ENCODE measurements at regions not wholly inside any gene's neighbourhood (a gene's known extent, or its start where the extent isn't known, plus 50 kb on each side); places are given as distances from the start of the nearest gene placed in this dataset.

GRCh38 chr7:86962623-86963022 is 96.8 kb downstream of the ELAPOR2 start:
- WGBS, 2 experiments: 97% methylated on average over 3 of the region's 3 CpGs; no CpG with 5 or more reads in 1 of the 2 experiments
- no peak overlapping the region for H3K4me3 ChIP-seq (ENCODE audit: insufficient read depth, low read depth, low read length)
- no peaks in the 10 kb centered on the region for H3K36me3 ChIP-seq (ENCODE audit: control insufficient read depth, insufficient read depth, low read length)
- peaks cover 27% of the 10 kb centered on the region for H3K4me1 ChIP-seq (ENCODE audit: control insufficient read depth, insufficient read depth, low read length)
- no peak overlapping the region for H3K27ac ChIP-seq (ENCODE audit: insufficient read depth, low read depth, low read length, poor library complexity, severe bottlenecking)
- no peaks in the 10 kb centered on the region for H3K27me3 ChIP-seq (ENCODE audit: control insufficient read depth, insufficient read depth, low read length, poor library complexity, severe bottlenecking)
- peaks cover 2% of the 10 kb centered on the region for H3K9me3 ChIP-seq (ENCODE audit: control insufficient read depth, low read length)

- no peak overlapping the region for H3K27ac ChIP-seq (ENCODE audit: insufficient read depth, low read depth, low read length, poor library complexity, severe bottlenecking)
Observed at GRCh38 chr7:86961686-86962085, 97.8 kb downstream of the ELAPOR2 start.

DNA sequence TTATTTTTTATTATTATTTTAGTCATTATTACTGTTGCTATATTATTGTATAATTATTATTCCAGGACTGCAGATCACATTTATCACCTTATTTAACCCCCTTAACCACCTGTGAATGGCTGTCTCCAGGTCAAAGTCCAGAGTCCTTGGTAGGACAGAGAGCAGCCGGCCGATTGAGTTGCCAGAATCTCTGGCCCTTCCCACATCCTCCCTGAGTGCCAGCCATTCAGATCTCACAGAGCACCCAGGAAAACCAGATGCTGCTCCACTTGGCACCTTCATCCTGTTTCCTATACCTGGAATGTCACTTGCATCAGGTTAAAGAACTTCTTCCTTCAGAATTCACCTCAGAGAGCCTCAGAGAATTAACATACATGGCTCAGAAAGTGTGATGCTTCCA is 101.1 kb downstream of the ELAPOR2 start:
- peaks cover 2% of the 10 kb centered on the region for H3K9me3 ChIP-seq (ENCODE audit: control insufficient read depth, low read length)
- no peaks in the 10 kb centered on the region for H3K27me3 ChIP-seq (ENCODE audit: control insufficient read depth, insufficient read depth, low read length, poor library complexity, severe bottlenecking)
- no peaks in the 10 kb centered on the region for H3K36me3 ChIP-seq (ENCODE audit: control insufficient read depth, insufficient read depth, low read length)
- no peak overlapping the region for H3K27ac ChIP-seq (ENCODE audit: insufficient read depth, low read depth, low read length, poor library complexity, severe bottlenecking)
- no peak overlapping the region for H3K4me3 ChIP-seq (ENCODE audit: insufficient read depth, low read depth, low read length)
- 95 to 100% methylated on average over 2 of the region's 2 CpGs for WGBS, 2 experiments
- H3K4me1 ChIP-seq (ENCODE audit: control insufficient read depth, insufficient read depth, low read length): peaks cover 1% of the 10 kb centered on the region

More at GRCh38 chr7:86961686-86962085, 97.8 kb downstream of the ELAPOR2 start:
- Histone ChIP-seq H3K4me1 (ENCODE audit: control insufficient read depth, insufficient read depth, low read length) (peaks cover 27% of the 10 kb centered on the region), H3K27me3 (ENCODE audit: control insufficient read depth, insufficient read depth, low read length, poor library complexity, severe bottlenecking) (no peaks in the 10 kb centered on the region), H3K4me3 (ENCODE audit: insufficient read depth, low read depth, low read length) (no peak overlapping the region), H3K9me3 (ENCODE audit: control insufficient read depth, low read length) (peaks cover 2% of the 10 kb centered on the region), H3K36me3 (ENCODE audit: control insufficient read depth, insufficient read depth, low read length) (no peaks in the 10 kb centered on the region)
- WGBS, 2 experiments: 93 to 94% methylated on average over 1 of the region's 1 CpG

GRCh38 chr7:86956567-86956966 is 102.9 kb downstream of the ELAPOR2 start:
- 85 to 95% methylated on average over 2 to 4 of the region's 4 CpGs for WGBS, 2 experiments
- Histone ChIP-seq H3K27ac (ENCODE audit: insufficient read depth, low read depth, low read length, poor library complexity, severe bottlenecking) (no peak overlapping the region), H3K27me3 (ENCODE audit: control insufficient read depth, insufficient read depth, low read length, poor library complexity, severe bottlenecking) (no peaks in the 10 kb centered on the region), H3K4me1 (ENCODE audit: control insufficient read depth, insufficient read depth, low read length) (no peaks in the 10 kb centered on the region), H3K36me3 (ENCODE audit: control insufficient read depth, insufficient read depth, low read length) (no peaks in the 10 kb centered on the region), H3K9me3 (ENCODE audit: control insufficient read depth, low read length) (peaks cover 2% of the 10 kb centered on the region), H3K4me3 (ENCODE audit: insufficient read depth, low read depth, low read length) (no peak overlapping the region)

- Histone ChIP-seq H3K36me3 (ENCODE audit: control insufficient read depth, insufficient read depth, low read length) (no peaks in the 10 kb centered on the region), H3K9me3 (ENCODE audit: control insufficient read depth, low read length) (peaks cover 2% of the 10 kb centered on the region), H3K4me3 (ENCODE audit: insufficient read depth, low read depth, low read length) (no peak overlapping the region), H3K27me3 (ENCODE audit: control insufficient read depth, insufficient read depth, low read length, poor library complexity, severe bottlenecking) (no peaks in the 10 kb centered on the region), H3K27ac (ENCODE audit: insufficient read depth, low read depth, low read length, poor library complexity, severe bottlenecking) (no peak overlapping the region), H3K4me1 (ENCODE audit: control insufficient read depth, insufficient read depth, low read length) (no peaks in the 10 kb centered on the region)
- no CpG with 5 or more reads among the region's 1 CpG for WGBS, 2 experiments
Observed at GRCh38 chr7:86955895-86956503, 103.5 kb downstream of the ELAPOR2 start.

- Histone ChIP-seq H3K27me3 (ENCODE audit: control insufficient read depth, insufficient read depth, low read length, poor library complexity, severe bottlenecking) (no peaks in the 10 kb centered on the region), H3K9me3 (ENCODE audit: control insufficient read depth, low read length) (peaks cover 2% of the 10 kb centered on the region), H3K4me1 (ENCODE audit: control insufficient read depth, insufficient read depth, low read length) (no peaks in the 10 kb centered on the region), H3K4me3 (ENCODE audit: insufficient read depth, low read depth, low read length) (no peak overlapping the region), H3K36me3 (ENCODE audit: control insufficient read depth, insufficient read depth, low read length) (no peaks in the 10 kb centered on the region), H3K27ac (ENCODE audit: insufficient read depth, low read depth, low read length, poor library complexity, severe bottlenecking) (no peak overlapping the region)
Observed at GRCh38 chr7:86954971-86955370, 104.5 kb downstream of the ELAPOR2 start.

DNA sequence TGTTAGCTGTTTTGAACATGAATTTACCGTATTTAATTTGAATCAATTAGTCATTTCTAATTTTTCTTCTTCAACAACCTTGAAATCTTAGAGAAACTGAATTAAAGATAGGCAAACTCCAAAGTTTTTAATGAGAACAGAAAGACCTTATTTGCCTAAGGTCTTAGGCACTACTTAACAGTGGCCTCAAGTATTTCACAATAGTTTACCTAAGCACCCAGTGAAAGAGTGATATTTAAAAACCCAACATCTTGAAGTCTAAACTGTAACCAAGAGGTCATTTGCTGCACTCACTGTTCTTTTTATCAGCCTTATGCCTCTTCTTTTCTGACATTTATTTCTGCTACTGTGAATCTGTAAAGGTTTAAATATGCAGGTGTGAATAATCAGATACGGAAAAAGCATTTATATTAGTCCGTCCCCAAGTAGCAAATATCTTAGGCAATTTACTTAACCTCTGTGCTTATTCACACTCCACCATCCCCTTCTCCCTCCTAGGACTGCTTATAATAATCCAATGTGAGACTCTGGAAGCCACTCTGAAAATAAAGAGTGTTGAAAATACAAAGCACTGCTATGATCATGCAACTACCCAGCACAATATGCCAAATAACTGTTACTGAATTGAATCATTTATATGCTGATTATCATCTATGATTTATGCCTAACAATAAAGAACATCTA is 105.7 kb downstream of the ELAPOR2 start:
- Histone ChIP-seq H3K9me3 (ENCODE audit: control insufficient read depth, low read length) (no peaks in the 10 kb centered on the region), H3K36me3 (ENCODE audit: control insufficient read depth, insufficient read depth, low read length) (no peaks in the 10 kb centered on the region), H3K4me3 (ENCODE audit: insufficient read depth, low read depth, low read length) (no peak overlapping the region), H3K27ac (ENCODE audit: insufficient read depth, low read depth, low read length, poor library complexity, severe bottlenecking) (no peak overlapping the region), H3K4me1 (ENCODE audit: control insufficient read depth, insufficient read depth, low read length) (peaks cover 4% of the 10 kb centered on the region), H3K27me3 (ENCODE audit: control insufficient read depth, insufficient read depth, low read length, poor library complexity, severe bottlenecking) (no peaks in the 10 kb centered on the region)
- WGBS, 2 experiments: 100% methylated on average over 2 to 3 of the region's 3 CpGs

- peaks cover 6% of the 10 kb centered on the region for H3K4me1 ChIP-seq (ENCODE audit: control insufficient read depth, insufficient read depth, low read length)
- no peaks in the 10 kb centered on the region for H3K27me3 ChIP-seq (ENCODE audit: control insufficient read depth, insufficient read depth, low read length, poor library complexity, severe bottlenecking)
- no peaks in the 10 kb centered on the region for H3K9me3 ChIP-seq (ENCODE audit: control insufficient read depth, low read length)
- no peaks in the 10 kb centered on the region for H3K36me3 ChIP-seq (ENCODE audit: control insufficient read depth, insufficient read depth, low read length)
- no peak overlapping the region for H3K4me3 ChIP-seq (ENCODE audit: insufficient read depth, low read depth, low read length)
- H3K27ac ChIP-seq (ENCODE audit: insufficient read depth, low read depth, low read length, poor library complexity, severe bottlenecking): no peak overlapping the region
Observed at GRCh38 chr7:86953219-86953618, 106.2 kb downstream of the ELAPOR2 start.

DNA sequence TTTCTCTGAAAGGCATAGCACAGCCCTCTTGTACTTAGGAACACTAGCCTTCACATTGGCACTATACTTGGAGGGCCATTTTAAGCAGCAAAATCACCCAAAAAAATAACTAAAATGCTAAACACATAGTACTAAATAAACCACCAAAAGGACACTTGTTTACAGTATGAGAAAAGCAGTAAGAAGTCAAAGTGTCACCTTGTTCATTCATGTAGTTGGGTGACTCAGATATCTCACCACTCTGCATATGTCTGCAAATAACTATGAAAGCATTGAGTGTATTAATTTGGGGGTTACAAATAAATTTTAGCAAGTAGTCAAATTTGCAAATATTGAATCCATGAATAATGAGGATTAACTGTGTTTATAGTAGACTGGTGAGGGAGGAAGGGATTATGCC is 107.6 kb downstream of the ELAPOR2 start:
- Histone ChIP-seq H3K9me3 (ENCODE audit: control insufficient read depth, low read length) (no peaks in the 10 kb centered on the region), H3K4me3 (ENCODE audit: insufficient read depth, low read depth, low read length) (no peak overlapping the region), H3K27me3 (ENCODE audit: control insufficient read depth, insufficient read depth, low read length, poor library complexity, severe bottlenecking) (no peaks in the 10 kb centered on the region), H3K4me1 (ENCODE audit: control insufficient read depth, insufficient read depth, low read length) (peaks cover 8% of the 10 kb centered on the region), H3K27ac (ENCODE audit: insufficient read depth, low read depth, low read length, poor library complexity, severe bottlenecking) (no peak overlapping the region), H3K36me3 (ENCODE audit: control insufficient read depth, insufficient read depth, low read length) (no peaks in the 10 kb centered on the region)

DNA sequence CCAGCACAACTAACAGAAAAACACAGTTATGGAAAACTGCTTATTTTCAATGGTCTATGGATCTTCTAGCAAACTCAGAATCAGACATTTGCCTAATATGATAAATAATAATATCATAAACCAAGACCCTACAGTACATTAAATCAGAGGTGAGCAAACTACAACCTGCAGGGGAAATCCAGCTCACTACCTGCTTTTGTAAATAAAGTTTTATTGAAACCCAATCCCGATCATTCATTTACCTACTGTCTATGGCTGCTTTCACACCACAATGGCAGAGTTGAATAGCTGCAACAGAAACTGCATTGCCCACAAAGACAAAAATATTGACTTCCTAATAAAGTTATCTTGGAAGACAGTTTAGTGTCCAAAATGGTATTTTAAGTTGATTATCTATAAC is 108.5 kb downstream of the ELAPOR2 start:
- Histone ChIP-seq H3K9me3 (ENCODE audit: control insufficient read depth, low read length) (no peaks in the 10 kb centered on the region), H3K27ac (ENCODE audit: insufficient read depth, low read depth, low read length, poor library complexity, severe bottlenecking) (no peak overlapping the region), H3K27me3 (ENCODE audit: control insufficient read depth, insufficient read depth, low read length, poor library complexity, severe bottlenecking) (no peaks in the 10 kb centered on the region), H3K4me3 (ENCODE audit: insufficient read depth, low read depth, low read length) (no peak overlapping the region), H3K36me3 (ENCODE audit: control insufficient read depth, insufficient read depth, low read length) (no peaks in the 10 kb centered on the region), H3K4me1 (ENCODE audit: control insufficient read depth, insufficient read depth, low read length) (peaks cover 8% of the 10 kb centered on the region)
- WGBS, 2 experiments: 81 to 88% methylated on average over 1 of the region's 1 CpG
